ENCODE measurements at regions not wholly inside any gene's neighbourhood (a gene's known extent, or its start where the extent isn't known, plus 50 kb on each side); places are given as distances from the start of the nearest gene placed in this dataset.

DNA sequence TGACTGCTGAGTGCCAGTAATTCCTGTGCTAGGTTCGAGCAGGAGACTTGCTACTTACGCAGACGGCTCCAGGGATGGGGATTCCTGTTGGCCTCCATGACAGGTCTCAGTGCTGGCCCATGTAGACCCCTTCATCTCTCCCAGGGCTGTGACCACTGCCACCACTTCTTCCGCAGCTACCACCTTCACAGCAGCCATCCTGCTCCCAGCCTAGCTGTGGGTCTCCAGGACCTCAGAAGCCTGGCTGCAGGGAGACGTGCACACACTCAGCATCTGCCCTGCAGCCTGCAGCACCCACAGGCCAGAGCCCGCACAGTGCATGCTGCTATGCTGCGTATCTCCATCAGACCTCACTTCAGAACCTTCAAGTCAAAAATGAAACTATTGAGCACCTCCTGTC is 1503.9 kb downstream of the BRD1 start:
- TF ChIP-seq, protein P1, sequence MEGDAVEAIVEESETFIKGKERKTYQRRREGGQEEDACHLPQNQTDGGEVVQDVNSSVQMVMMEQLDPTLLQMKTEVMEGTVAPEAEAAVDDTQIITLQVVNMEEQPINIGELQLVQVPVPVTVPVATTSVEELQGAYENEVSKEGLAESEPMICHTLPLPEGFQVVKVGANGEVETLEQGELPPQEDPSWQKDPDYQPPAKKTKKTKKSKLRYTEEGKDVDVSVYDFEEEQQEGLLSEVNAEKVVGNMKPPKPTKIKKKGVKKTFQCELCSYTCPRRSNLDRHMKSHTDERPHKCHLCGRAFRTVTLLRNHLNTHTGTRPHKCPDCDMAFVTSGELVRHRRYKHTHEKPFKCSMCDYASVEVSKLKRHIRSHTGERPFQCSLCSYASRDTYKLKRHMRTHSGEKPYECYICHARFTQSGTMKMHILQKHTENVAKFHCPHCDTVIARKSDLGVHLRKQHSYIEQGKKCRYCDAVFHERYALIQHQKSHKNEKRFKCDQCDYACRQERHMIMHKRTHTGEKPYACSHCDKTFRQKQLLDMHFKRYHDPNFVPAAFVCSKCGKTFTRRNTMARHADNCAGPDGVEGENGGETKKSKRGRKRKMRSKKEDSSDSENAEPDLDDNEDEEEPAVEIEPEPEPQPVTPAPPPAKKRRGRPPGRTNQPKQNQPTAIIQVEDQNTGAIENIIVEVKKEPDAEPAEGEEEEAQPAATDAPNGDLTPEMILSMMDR (IDR thresholded peaks at IDR 0.05) = no peak
- TF ChIP-seq EP300 (IDR thresholded peaks at IDR 0.05) = no peak

All from tibial nerve (tissue), 4 donors.